ENCODE measurements at regions not wholly inside any gene's neighbourhood (a gene's known extent, or its start where the extent isn't known, plus 50 kb on each side); places are given as distances from the start of the nearest gene placed in this dataset.
A peak's percentile ranks its signal among the peaks of the same experiment; 100 is the strongest.

DNA sequence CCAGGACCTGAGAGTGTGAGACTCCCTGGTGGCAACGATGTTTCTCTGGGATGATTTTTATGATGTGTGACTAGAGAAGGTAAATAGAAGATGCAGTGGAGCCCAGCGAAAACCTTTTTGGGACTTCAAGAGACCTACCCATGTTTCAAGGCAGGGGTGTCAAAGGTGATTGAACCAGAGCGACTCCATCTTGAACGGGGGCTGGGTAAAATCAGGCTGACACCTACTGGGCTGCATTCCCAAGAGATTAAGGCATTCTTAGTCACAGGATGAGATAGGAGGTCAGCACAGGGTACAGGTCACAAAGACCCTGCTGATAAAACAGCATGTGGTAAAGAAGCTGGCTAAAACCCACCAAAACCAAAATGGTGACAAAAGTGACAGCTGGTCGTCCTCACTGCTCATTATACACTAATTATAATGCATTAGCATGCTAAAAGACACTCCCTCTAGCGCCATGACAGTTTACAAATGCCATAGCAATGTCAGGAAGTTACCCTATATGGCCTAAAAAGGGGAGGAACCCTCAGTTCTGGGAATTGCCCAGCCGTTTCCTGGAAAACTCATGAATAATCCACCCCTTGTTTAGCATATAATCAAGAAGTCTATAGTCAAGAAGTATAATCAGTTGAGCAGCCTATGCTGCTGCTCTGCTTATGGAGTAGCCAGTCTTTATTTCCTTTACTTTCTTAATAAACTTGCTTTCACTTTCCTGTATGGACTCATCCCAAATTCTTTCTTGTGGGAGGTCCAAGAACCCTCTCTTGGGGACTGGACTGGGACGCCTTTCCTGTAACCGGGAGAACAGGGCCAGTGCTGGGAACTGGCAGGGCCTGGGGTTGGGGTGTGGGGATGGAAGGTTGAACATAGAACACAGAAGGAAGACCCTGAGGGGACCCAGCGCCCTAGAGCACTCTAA lies 526.4 kb downstream of the QKI start (continued):
- TF ChIP-seq, protein P1, sequence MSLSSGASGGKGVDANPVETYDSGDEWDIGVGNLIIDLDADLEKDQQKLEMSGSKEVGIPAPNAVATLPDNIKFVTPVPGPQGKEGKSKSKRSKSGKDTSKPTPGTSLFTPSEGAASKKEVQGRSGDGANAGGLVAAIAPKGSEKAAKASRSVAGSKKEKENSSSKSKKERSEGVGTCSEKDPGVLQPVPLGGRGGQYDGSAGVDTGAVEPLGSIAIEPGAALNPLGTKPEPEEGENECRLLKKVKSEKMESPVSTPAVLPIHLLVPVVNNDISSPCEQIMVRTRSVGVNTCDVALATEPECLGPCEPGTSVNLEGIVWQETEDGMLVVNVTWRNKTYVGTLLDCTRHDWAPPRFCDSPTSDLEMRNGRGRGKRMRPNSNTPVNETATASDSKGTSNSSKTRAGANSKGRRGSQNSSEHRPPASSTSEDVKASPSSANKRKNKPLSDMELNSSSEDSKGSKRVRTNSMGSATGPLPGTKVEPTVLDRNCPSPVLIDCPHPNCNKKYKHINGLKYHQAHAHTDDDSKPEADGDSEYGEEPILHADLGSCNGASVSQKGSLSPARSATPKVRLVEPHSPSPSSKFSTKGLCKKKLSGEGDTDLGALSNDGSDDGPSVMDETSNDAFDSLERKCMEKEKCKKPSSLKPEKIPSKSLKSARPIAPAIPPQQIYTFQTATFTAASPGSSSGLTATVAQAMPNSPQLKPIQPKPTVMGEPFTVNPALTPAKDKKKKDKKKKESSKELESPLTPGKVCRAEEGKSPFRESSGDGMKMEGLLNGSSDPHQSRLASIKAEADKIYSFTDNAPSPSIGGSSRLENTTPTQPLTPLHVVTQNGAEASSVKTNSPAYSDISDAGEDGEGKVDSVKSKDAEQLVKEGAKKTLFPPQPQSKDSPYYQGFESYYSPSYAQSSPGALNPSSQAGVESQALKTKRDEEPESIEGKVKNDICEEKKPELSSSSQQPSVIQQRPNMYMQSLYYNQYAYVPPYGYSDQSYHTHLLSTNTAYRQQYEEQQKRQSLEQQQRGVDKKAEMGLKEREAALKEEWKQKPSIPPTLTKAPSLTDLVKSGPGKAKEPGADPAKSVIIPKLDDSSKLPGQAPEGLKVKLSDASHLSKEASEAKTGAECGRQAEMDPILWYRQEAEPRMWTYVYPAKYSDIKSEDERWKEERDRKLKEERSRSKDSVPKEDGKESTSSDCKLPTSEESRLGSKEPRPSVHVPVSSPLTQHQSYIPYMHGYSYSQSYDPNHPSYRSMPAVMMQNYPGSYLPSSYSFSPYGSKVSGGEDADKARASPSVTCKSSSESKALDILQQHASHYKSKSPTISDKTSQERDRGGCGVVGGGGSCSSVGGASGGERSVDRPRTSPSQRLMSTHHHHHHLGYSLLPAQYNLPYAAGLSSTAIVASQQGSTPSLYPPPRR (CRISPR knock-in tag; IDR thresholded peaks at IDR 0.05; ENCODE audit: borderline replicate concordance) = no peak
- TF ChIP-seq ERF (CRISPR knock-in tag; IDR thresholded peaks at IDR 0.05) = 0 out of 2 replicates have a peak, but pooled peaks have one; percentile 11
- no peak for TF ChIP-seq EGR1 (conservative IDR thresholded peaks at IDR 0.05)
- no peak for TF ChIP-seq SIRT6 (IDR thresholded peaks at IDR 0.05; ENCODE audit: low read depth, low read length)
- no peak for TF ChIP-seq MECOM (CRISPR knock-in tag; IDR thresholded peaks at IDR 0.05)
- TF ChIP-seq HMG20A (CRISPR knock-in tag; conservative IDR thresholded peaks at IDR 0.05) = no peak
- no peak for TF ChIP-seq PPARD (CRISPR knock-in tag; IDR thresholded peaks at IDR 0.05)
- no peak for TF ChIP-seq MCM2 (IDR thresholded peaks at IDR 0.05; ENCODE audit: low read depth)
- TF ChIP-seq ZNF644 (tag; IDR thresholded peaks at IDR 0.05; ENCODE audit: low read depth) = 0 out of 2 replicates have a peak, but pooled peaks have one; percentile 48
- TF ChIP-seq, protein P2, sequence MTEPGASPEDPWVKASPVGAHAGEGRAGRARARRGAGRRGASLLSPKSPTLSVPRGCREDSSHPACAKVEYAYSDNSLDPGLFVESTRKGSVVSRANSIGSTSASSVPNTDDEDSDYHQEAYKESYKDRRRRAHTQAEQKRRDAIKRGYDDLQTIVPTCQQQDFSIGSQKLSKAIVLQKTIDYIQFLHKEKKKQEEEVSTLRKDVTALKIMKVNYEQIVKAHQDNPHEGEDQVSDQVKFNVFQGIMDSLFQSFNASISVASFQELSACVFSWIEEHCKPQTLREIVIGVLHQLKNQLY (CRISPR knock-in tag; conservative IDR thresholded peaks at IDR 0.05) = 0 out of 4 replicates have a peak, but pooled peaks of 1 of the 2 experiments have one; percentile 65
- TF ChIP-seq, protein P3, sequence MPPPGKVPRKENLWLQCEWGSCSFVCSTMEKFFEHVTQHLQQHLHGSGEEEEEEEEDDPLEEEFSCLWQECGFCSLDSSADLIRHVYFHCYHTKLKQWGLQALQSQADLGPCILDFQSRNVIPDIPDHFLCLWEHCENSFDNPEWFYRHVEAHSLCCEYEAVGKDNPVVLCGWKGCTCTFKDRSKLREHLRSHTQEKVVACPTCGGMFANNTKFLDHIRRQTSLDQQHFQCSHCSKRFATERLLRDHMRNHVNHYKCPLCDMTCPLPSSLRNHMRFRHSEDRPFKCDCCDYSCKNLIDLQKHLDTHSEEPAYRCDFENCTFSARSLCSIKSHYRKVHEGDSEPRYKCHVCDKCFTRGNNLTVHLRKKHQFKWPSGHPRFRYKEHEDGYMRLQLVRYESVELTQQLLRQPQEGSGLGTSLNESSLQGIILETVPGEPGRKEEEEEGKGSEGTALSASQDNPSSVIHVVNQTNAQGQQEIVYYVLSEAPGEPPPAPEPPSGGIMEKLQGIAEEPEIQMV (tag; conservative IDR thresholded peaks at IDR 0.05; ENCODE audit: low read depth) = peak; percentile 51; the same call in 1 of the 2 replicates
- TF ChIP-seq TCFL5 (CRISPR knock-in tag; conservative IDR thresholded peaks at IDR 0.05) = peak; percentile 72; the same call in 1 of the 2 replicates
- peak; percentile 83 for TF ChIP-seq ZNF589 (CRISPR knock-in tag; IDR thresholded peaks at IDR 0.05; ENCODE audit: low read depth)
- TF ChIP-seq, protein P4, sequence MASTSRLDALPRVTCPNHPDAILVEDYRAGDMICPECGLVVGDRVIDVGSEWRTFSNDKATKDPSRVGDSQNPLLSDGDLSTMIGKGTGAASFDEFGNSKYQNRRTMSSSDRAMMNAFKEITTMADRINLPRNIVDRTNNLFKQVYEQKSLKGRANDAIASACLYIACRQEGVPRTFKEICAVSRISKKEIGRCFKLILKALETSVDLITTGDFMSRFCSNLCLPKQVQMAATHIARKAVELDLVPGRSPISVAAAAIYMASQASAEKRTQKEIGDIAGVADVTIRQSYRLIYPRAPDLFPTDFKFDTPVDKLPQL (IDR thresholded peaks at IDR 0.05; ENCODE audit: extremely low read depth, insufficient read length) = no peak
- peak; percentile 95 for TF ChIP-seq SMAD3 (CRISPR knock-in tag; conservative IDR thresholded peaks at IDR 0.05)
- TF ChIP-seq XRCC3 (IDR thresholded peaks at IDR 0.05) = no peak
- TF ChIP-seq TCF7 (IDR thresholded peaks at IDR 0.05; ENCODE audit: borderline replicate concordance) = no peak

All from K562 (cell line).